ENCODE measurements at regions not wholly inside any gene's neighbourhood (a gene's known extent, or its start where the extent isn't known, plus 50 kb on each side); places are given as distances from the start of the nearest gene placed in this dataset.

DNA sequence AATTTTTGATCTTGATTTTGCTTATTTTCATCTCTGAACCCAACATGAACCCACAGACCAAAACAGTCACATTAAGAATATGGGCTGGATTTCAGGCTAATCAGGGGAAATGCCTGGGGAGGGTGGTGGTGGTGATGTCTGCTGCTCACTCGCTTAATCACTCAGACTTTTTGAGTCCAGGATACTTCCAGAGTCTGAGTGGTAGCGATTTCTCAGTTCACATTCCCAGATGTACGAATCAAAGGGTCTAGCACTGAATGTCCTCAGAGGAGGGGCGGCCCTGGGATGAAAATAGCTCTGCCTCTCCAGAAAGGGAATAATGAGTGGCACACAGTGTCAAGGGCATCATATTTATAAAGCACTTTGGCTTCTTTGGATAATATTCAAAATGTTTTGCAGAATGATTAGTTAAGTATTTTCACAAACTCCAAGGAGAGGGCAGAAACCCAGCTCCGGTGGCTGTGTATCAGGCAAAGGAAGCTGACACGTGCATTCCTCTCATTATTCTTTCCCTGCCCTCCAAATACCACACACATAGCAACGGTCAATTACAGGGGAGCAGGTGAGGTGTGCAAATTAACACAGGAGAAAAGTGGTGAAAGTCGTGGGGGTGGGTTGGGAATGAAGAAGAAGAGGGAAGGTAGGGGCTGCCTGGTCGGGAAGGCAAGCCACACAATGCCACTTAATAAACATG, 345.2 kb upstream of the RSPO3 start:
- peaks cover 14% of the 10 kb centered on the region for H3K4me1 Mint-ChIP-seq
- Histone ChIP-seq H2AFZ (no peak overlapping the region; the same call in 1 of the 2 replicates), H3F3A (replicated peaks; ENCODE audit: low read depth) (no peaks in the 10 kb centered on the region), H3K4me1 (ENCODE audit: insufficient read depth) (peaks cover 27% of the 10 kb centered on the region), H3K4me3 (no peak overlapping the region), H3K36me3 (ENCODE audit: insufficient read depth) (no peaks in the 10 kb centered on the region), H3K27ac (ENCODE audit: low read depth) (no peak overlapping the region), H3K27me3 (ENCODE audit: insufficient read depth) (no peaks in the 10 kb centered on the region), H3K79me2 (replicated peaks; ENCODE audit: insufficient read depth) (no peaks in the 10 kb centered on the region), H3K4me2 (peak overlapping the region; percentile 16; the same call in 1 of the 2 replicates), H4K20me1 (replicated peaks; ENCODE audit: insufficient read depth) (no peaks in the 10 kb centered on the region), H3K9me2 (ENCODE audit: insufficient read depth) (no peaks in the 10 kb centered on the region)
- peak; percentile 76 for ATAC-seq
- DNase-seq (ENCODE audit: low spot score): peak; percentile 45
- no peak overlapping the region for H3K4me3 Mint-ChIP-seq
- H3K27me3 Mint-ChIP-seq (ENCODE audit: insufficient read depth, low read depth, poor library complexity): peaks cover 6% of the 10 kb centered on the region
- H3K9me3 Mint-ChIP-seq: no peaks in the 10 kb centered on the region
- TF ChIP-seq ZNF331 (CRISPR knock-in tag; IDR thresholded peaks at IDR 0.05; ENCODE audit: low read depth) (no peak), NANOG (IDR thresholded peaks at IDR 0.05; ENCODE audit: borderline replicate concordance) (no peak), JUNB (IDR thresholded peaks at IDR 0.05; ENCODE audit: unreplicated experiment) (no peak), CREB1 (CRISPR knock-in tag; IDR thresholded peaks at IDR 0.05; ENCODE audit: low read depth) (no peak), POLR2AphosphoS5 (IDR thresholded peaks at IDR 0.05; ENCODE audit: low read depth) (no peak), EZH2phosphoT487 (IDR thresholded peaks at IDR 0.05; ENCODE audit: unreplicated experiment) (no peak), ZNF114 (CRISPR knock-in tag; IDR thresholded peaks at IDR 0.05) (no peak), STAT1 (IDR thresholded peaks at IDR 0.05; ENCODE audit: unreplicated experiment) (no peak), EZH2 (IDR thresholded peaks at IDR 0.05; ENCODE audit: low read depth, unreplicated experiment) (no peak)
- TF ChIP-seq, protein P1, sequence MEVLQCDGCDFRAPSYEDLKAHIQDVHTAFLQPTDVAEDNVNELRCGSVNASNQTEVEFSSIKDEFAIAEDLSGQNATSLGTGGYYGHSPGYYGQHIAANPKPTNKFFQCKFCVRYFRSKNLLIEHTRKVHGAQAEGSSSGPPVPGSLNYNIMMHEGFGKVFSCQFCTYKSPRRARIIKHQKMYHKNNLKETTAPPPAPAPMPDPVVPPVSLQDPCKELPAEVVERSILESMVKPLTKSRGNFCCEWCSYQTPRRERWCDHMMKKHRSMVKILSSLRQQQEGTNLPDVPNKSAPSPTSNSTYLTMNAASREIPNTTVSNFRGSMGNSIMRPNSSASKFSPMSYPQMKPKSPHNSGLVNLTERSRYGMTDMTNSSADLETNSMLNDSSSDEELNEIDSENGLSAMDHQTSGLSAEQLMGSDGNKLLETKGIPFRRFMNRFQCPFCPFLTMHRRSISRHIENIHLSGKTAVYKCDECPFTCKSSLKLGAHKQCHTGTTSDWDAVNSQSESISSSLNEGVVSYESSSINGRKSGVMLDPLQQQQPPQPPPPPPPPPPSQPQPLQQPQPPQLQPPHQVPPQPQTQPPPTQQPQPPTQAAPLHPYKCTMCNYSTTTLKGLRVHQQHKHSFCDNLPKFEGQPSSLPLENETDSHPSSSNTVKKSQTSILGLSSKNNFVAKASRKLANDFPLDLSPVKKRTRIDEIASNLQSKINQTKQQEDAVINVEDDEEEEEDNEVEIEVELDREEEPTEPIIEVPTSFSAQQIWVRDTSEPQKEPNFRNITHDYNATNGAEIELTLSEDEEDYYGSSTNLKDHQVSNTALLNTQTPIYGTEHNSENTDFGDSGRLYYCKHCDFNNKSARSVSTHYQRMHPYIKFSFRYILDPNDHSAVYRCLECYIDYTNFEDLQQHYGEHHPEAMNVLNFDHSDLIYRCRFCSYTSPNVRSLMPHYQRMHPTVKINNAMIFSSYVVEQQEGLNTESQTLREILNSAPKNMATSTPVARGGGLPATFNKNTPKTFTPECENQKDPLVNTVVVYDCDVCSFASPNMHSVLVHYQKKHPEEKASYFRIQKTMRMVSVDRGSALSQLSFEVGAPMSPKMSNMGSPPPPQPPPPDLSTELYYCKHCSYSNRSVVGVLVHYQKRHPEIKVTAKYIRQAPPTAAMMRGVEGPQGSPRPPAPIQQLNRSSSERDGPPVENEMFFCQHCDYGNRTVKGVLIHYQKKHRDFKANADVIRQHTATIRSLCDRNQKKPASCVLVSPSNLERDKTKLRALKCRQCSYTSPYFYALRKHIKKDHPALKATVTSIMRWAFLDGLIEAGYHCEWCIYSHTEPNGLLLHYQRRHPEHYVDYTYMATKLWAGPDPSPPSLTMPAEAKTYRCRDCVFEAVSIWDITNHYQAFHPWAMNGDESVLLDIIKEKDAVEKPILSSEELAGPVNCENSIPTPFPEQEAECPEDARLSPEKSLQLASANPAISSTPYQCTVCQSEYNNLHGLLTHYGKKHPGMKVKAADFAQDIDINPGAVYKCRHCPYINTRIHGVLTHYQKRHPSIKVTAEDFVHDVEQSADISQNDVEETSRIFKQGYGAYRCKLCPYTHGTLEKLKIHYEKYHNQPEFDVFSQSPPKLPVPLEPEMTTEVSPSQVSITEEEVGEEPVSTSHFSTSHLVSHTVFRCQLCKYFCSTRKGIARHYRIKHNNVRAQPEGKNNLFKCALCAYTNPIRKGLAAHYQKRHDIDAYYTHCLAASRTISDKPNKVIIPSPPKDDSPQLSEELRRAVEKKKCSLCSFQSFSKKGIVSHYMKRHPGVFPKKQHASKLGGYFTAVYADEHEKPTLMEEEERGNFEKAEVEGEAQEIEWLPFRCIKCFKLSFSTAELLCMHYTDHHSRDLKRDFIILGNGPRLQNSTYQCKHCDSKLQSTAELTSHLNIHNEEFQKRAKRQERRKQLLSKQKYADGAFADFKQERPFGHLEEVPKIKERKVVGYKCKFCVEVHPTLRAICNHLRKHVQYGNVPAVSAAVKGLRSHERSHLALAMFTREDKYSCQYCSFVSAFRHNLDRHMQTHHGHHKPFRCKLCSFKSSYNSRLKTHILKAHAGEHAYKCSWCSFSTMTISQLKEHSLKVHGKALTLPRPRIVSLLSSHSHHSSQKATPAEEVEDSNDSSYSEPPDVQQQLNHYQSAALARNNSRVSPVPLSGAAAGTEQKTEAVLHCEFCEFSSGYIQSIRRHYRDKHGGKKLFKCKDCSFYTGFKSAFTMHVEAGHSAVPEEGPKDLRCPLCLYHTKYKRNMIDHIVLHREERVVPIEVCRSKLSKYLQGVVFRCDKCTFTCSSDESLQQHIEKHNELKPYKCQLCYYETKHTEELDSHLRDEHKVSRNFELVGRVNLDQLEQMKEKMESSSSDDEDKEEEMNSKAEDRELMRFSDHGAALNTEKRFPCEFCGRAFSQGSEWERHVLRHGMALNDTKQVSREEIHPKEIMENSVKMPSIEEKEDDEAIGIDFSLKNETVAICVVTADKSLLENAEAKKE (CRISPR knock-in tag; IDR thresholded peaks at IDR 0.05): no peak
- TF ChIP-seq, protein P2, sequence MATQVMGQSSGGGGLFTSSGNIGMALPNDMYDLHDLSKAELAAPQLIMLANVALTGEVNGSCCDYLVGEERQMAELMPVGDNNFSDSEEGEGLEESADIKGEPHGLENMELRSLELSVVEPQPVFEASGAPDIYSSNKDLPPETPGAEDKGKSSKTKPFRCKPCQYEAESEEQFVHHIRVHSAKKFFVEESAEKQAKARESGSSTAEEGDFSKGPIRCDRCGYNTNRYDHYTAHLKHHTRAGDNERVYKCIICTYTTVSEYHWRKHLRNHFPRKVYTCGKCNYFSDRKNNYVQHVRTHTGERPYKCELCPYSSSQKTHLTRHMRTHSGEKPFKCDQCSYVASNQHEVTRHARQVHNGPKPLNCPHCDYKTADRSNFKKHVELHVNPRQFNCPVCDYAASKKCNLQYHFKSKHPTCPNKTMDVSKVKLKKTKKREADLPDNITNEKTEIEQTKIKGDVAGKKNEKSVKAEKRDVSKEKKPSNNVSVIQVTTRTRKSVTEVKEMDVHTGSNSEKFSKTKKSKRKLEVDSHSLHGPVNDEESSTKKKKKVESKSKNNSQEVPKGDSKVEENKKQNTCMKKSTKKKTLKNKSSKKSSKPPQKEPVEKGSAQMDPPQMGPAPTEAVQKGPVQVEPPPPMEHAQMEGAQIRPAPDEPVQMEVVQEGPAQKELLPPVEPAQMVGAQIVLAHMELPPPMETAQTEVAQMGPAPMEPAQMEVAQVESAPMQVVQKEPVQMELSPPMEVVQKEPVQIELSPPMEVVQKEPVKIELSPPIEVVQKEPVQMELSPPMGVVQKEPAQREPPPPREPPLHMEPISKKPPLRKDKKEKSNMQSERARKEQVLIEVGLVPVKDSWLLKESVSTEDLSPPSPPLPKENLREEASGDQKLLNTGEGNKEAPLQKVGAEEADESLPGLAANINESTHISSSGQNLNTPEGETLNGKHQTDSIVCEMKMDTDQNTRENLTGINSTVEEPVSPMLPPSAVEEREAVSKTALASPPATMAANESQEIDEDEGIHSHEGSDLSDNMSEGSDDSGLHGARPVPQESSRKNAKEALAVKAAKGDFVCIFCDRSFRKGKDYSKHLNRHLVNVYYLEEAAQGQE (IDR thresholded peaks at IDR 0.05; ENCODE audit: unreplicated experiment): no peak
- TF ChIP-seq, protein P3, sequence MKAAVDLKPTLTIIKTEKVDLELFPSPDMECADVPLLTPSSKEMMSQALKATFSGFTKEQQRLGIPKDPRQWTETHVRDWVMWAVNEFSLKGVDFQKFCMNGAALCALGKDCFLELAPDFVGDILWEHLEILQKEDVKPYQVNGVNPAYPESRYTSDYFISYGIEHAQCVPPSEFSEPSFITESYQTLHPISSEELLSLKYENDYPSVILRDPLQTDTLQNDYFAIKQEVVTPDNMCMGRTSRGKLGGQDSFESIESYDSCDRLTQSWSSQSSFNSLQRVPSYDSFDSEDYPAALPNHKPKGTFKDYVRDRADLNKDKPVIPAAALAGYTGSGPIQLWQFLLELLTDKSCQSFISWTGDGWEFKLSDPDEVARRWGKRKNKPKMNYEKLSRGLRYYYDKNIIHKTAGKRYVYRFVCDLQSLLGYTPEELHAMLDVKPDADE (IDR thresholded peaks at IDR 0.05): no peak
- TF ChIP-seq, protein P4, sequence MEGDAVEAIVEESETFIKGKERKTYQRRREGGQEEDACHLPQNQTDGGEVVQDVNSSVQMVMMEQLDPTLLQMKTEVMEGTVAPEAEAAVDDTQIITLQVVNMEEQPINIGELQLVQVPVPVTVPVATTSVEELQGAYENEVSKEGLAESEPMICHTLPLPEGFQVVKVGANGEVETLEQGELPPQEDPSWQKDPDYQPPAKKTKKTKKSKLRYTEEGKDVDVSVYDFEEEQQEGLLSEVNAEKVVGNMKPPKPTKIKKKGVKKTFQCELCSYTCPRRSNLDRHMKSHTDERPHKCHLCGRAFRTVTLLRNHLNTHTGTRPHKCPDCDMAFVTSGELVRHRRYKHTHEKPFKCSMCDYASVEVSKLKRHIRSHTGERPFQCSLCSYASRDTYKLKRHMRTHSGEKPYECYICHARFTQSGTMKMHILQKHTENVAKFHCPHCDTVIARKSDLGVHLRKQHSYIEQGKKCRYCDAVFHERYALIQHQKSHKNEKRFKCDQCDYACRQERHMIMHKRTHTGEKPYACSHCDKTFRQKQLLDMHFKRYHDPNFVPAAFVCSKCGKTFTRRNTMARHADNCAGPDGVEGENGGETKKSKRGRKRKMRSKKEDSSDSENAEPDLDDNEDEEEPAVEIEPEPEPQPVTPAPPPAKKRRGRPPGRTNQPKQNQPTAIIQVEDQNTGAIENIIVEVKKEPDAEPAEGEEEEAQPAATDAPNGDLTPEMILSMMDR (conservative IDR thresholded peaks at IDR 0.05; ENCODE audit: low read depth in 2 of 2): no peak
- no peaks in the 10 kb centered on the region for H3K36me3 Mint-ChIP-seq (ENCODE audit: low read depth)
- peak overlapping the region; percentile 67 for H3K27ac Mint-ChIP-seq
